ENCODE measurements at regions not wholly inside any gene's neighbourhood (a gene's known extent, or its start where the extent isn't known, plus 50 kb on each side); places are given as distances from the start of the nearest gene placed in this dataset.

GRCh38 chr2:220887876-220888275 is 684.2 kb downstream of the EPHA4 start (continued):
- TF ChIP-seq ZNF646 (CRISPR knock-in tag; IDR thresholded peaks at IDR 0.05) (no peak), SRY (CRISPR knock-in tag; IDR thresholded peaks at IDR 0.05) (no peak), FIP1L1 (IDR thresholded peaks at IDR 0.05; ENCODE audit: borderline replicate concordance, insufficient read depth, low read depth, low read length) (no peak)

GRCh38 chr2:220890931-220891330 is 681.2 kb downstream of the EPHA4 start:
- CTCF ChIA-PET (ENCODE audit: low intra/inter-chr PET ratio, low total read pairs): no interaction called here

More at GRCh38 chr2:220890931-220891330, 681.2 kb downstream of the EPHA4 start:
- intact Hi-C loops (cut with micrococcal nuclease; ENCODE audit: unreplicated experiment) (no loop called here), in situ Hi-C loops (cut with HindIII; ENCODE audit: extremely low pct_ligation_motif_present, low pct_unique_long_range_greater_than_20kb) (no loop called here)
- Histone ChIP-seq H3K36me3 (replicated peaks in 1 of 2; ENCODE audit: control insufficient read depth in 1 of 2, insufficient read depth in 2 of 2, low read length in 2 of 2) (no peaks in the 10 kb centered on the region), H3K4me1 (ENCODE audit: insufficient read depth, low read length) (no peaks in the 10 kb centered on the region), H3K79me2 (ENCODE audit: insufficient read depth, low read length) (no peaks in the 10 kb centered on the region), H3K4me3 (replicated peaks in 1 of 3; ENCODE audit: insufficient read depth in 1 of 3, low read depth in 2 of 3, low read length in 3 of 3) (no peak overlapping the region), H2AFZ (ENCODE audit: low read length) (no peak overlapping the region), H3K27me3 (ENCODE audit: control insufficient read depth in 1 of 2, insufficient read depth in 2 of 2, low read length in 2 of 2) (no peaks in the 10 kb centered on the region), H3K9ac (ENCODE audit: insufficient read depth, low read depth, low read length) (no peak overlapping the region), H3K9me3 (ENCODE audit: low read length) (peaks cover 60% of the 10 kb centered on the region), H4K20me1 (ENCODE audit: insufficient read depth, low read length) (no peaks in the 10 kb centered on the region), H3K27ac (ENCODE audit: extremely low read length, insufficient read depth, low read length) (no peak overlapping the region), H3K4me2 (ENCODE audit: low read depth, low read length) (no peak overlapping the region)
- POLR2A ChIA-PET: no interaction called here
- TF ChIP-seq SIX1 (CRISPR knock-in tag; IDR thresholded peaks at IDR 0.05; ENCODE audit: borderline replicate concordance) (no peak), NFKBIZ (CRISPR knock-in tag; IDR thresholded peaks at IDR 0.05) (no peak), DMTF1 (CRISPR knock-in tag; IDR thresholded peaks at IDR 0.05) (no peak), NR3C1 (CRISPR knock-in tag; IDR thresholded peaks at IDR 0.05) (no peak), ZNF160 (CRISPR knock-in tag; IDR thresholded peaks at IDR 0.05) (no peak), ZNF17 (CRISPR knock-in tag; IDR thresholded peaks at IDR 0.05) (no peak), TGIF2 (CRISPR knock-in tag; IDR thresholded peaks at IDR 0.05) (no peak), MYNN (CRISPR knock-in tag; IDR thresholded peaks at IDR 0.05; ENCODE audit: low read depth) (no peak), ZNF737 (CRISPR knock-in tag; IDR thresholded peaks at IDR 0.05; ENCODE audit: borderline replicate concordance) (no peak), SMC3 (IDR thresholded peaks at IDR 0.05; ENCODE audit: low read length) (no peak), ZNF678 (CRISPR knock-in tag; IDR thresholded peaks at IDR 0.05) (no peak), ZNF839 (CRISPR knock-in tag; IDR thresholded peaks at IDR 0.05; ENCODE audit: borderline replicate concordance) (no peak)
- BruUV-seq (replicated peaks): no TSS peak
- no peak for DNase-seq (ENCODE audit: low spot score)
- ATAC-seq: no peak
- 21% methylated on average over 3 of the region's 3 CpGs for WGBS (ENCODE audit: low lambda C conversion rate)
- no peak for FAIRE-seq
